ENCODE measurements at regions not wholly inside any gene's neighbourhood (a gene's known extent, or its start where the extent isn't known, plus 50 kb on each side); places are given as distances from the start of the nearest gene placed in this dataset.
"Not testable (repeated sequence)": the region's sequence is repeated elsewhere in the genome, so short reads cannot be mapped to it uniquely, and the experiment has no call there.

- H3K27ac ChIP-seq, result no peak overlapping the region
- TF ChIP-seq CTCF (IDR thresholded peaks at IDR 0.05), result no peak
- no peak for DNase-seq (ENCODE audit: low spot score)
- H3K4me3 ChIP-seq, result no peak overlapping the region
Observed at GRCh38 chr22:10727393-10727792, 4800.6 kb upstream of the OR11H1 start.

GRCh38 chr22:10729979-10730378 is 4798.0 kb upstream of the OR11H1 start:
- H3K27ac ChIP-seq; DNase-seq (ENCODE audit: low spot score); H3K4me3 ChIP-seq: not testable (repeated sequence)

- DNase-seq (ENCODE audit: low spot score); H3K4me3 ChIP-seq; H3K27ac ChIP-seq: not testable (repeated sequence)
Observed at GRCh38 chr22:10730706-10731105, 4797.3 kb upstream of the OR11H1 start.

- DNase-seq (ENCODE audit: low spot score); H3K27ac ChIP-seq; H3K4me3 ChIP-seq: not testable (repeated sequence)
Observed at GRCh38 chr22:10731246-10731974, 4796.6 kb upstream of the OR11H1 start.

- H3K27ac ChIP-seq; DNase-seq (ENCODE audit: low spot score); H3K4me3 ChIP-seq: not testable (repeated sequence)
Observed at GRCh38 chr22:10735075-10735474, 4792.9 kb upstream of the OR11H1 start.

GRCh38 chr22:10736879-10737278 is 4791.1 kb upstream of the OR11H1 start:
- not testable (repeated sequence) for DNase-seq (ENCODE audit: low spot score); H3K27ac ChIP-seq

GRCh38 chr22:10737931-10738330 is 4790.1 kb upstream of the OR11H1 start:
- DNase-seq (ENCODE audit: low spot score); H3K4me3 ChIP-seq; H3K27ac ChIP-seq: not testable (repeated sequence)

More at GRCh38 chr22:10736879-10737278, 4791.1 kb upstream of the OR11H1 start:
- H3K4me3 ChIP-seq, result not testable (repeated sequence)

GRCh38 chr22:10741210-10741609 is 4786.8 kb upstream of the OR11H1 start:
- Histone ChIP-seq H3K4me3 (no peak overlapping the region), H3K27ac (no peak overlapping the region)
- no peak for DNase-seq (ENCODE audit: low spot score)
- no peak for TF ChIP-seq CTCF (IDR thresholded peaks at IDR 0.05)

GRCh38 chr22:10741776-10742630 is 4786.0 kb upstream of the OR11H1 start:
- not testable (repeated sequence) for H3K27ac ChIP-seq, H3K4me3 ChIP-seq
- DNase-seq (ENCODE audit: low spot score), result peak; percentile 75

GRCh38 chr22:10746382-10746781 is 4781.6 kb upstream of the OR11H1 start:
- H3K27ac ChIP-seq; DNase-seq (ENCODE audit: low spot score); H3K4me3 ChIP-seq: not testable (repeated sequence)

GRCh38 chr22:10747227-10747626 is 4780.8 kb upstream of the OR11H1 start:
- H3K4me3 ChIP-seq; H3K27ac ChIP-seq; DNase-seq (ENCODE audit: low spot score): not testable (repeated sequence)

GRCh38 chr22:10748751-10749150 is 4779.2 kb upstream of the OR11H1 start:
- H3K27ac ChIP-seq, result not testable (repeated sequence)

GRCh38 chr22:10749423-10749822 is 4778.6 kb upstream of the OR11H1 start:
- not testable (repeated sequence) for H3K4me3 ChIP-seq; DNase-seq (ENCODE audit: low spot score); H3K27ac ChIP-seq

More at GRCh38 chr22:10748751-10749150, 4779.2 kb upstream of the OR11H1 start:
- not testable (repeated sequence) for H3K4me3 ChIP-seq; DNase-seq (ENCODE audit: low spot score)

GRCh38 chr22:10753566-10753965 is 4774.4 kb upstream of the OR11H1 start:
- not testable (repeated sequence) for H3K4me3 ChIP-seq; DNase-seq (ENCODE audit: low spot score); H3K27ac ChIP-seq

GRCh38 chr22:10755350-10755749 is 4772.6 kb upstream of the OR11H1 start:
- H3K27ac ChIP-seq; DNase-seq (ENCODE audit: low spot score); H3K4me3 ChIP-seq: not testable (repeated sequence)

- not testable (repeated sequence) for H3K27ac ChIP-seq; DNase-seq (ENCODE audit: low spot score); H3K4me3 ChIP-seq
Observed at GRCh38 chr22:10760418-10760817, 4767.6 kb upstream of the OR11H1 start.

- H3K27ac ChIP-seq; DNase-seq (ENCODE audit: low spot score); H3K4me3 ChIP-seq: not testable (repeated sequence)
Observed at GRCh38 chr22:10766320-10766719, 4761.7 kb upstream of the OR11H1 start.

All from coronary artery (tissue), 2 donors.